ENCODE measurements at regions not wholly inside any gene's neighbourhood (a gene's known extent, or its start where the extent isn't known, plus 50 kb on each side); places are given as distances from the start of the nearest gene placed in this dataset.

- intact Hi-C loops (cut with micrococcal nuclease; ENCODE audit: unreplicated experiment) = no loop called here
- no peaks in the 10 kb centered on the region for H4K20me1 ChIP-seq (ENCODE audit: insufficient read depth, low read length)
- no peaks in the 10 kb centered on the region for H3K9me3 ChIP-seq (ENCODE audit: low read length)
- no peaks in the 10 kb centered on the region for H3K9me2 ChIP-seq (ENCODE audit: insufficient read depth, low read length)
- no peak overlapping the region for H3K4me2 ChIP-seq (ENCODE audit: low read length)
- no peak for DNase-seq (ENCODE audit: low spot score)
- no peak overlapping the region for H3K4me3 ChIP-seq (ENCODE audit: low read depth, low read length, poor library complexity, severe bottlenecking)
- no peaks in the 10 kb centered on the region for H3K36me3 ChIP-seq (ENCODE audit: insufficient read depth, low read length)
- ChIA-PET CTCF (ENCODE audit: unreplicated experiment) (no interaction called here), POLR2A (interaction anchor here (1.0 kb wide), 1 partner anchor 12 kb away, joined by 3 read pairs; no protein-coding TSS in a partner anchor)
- no peak for TF ChIP-seq EZH2phosphoT487 (IDR thresholded peaks at IDR 0.05; ENCODE audit: borderline replicate concordance, low read depth, low read length)
- TF ChIP-seq CTCF (conservative IDR thresholded peaks at IDR 0.05; ENCODE audit: low read length) = no peak
- H3K27ac ChIP-seq (ENCODE audit: low read depth, low read length, poor library complexity, severe bottlenecking) = no peak overlapping the region
- no TSS peak for BruUV-seq (replicated peaks)
- no peaks in the 10 kb centered on the region for H3K79me2 ChIP-seq (ENCODE audit: insufficient read depth, low read depth, low read length)
- H3K4me1 ChIP-seq (ENCODE audit: insufficient read depth, low read length, poor library complexity, severe bottlenecking) = no peaks in the 10 kb centered on the region
- H2AFZ ChIP-seq (ENCODE audit: low read length) = no peak overlapping the region
Observed at GRCh38 chr5:100148239-100148638, 386.9 kb upstream of the FAM174A start.

- Histone ChIP-seq H3K4me3 (ENCODE audit: low read depth, low read length, poor library complexity, severe bottlenecking) (no peak overlapping the region), H3K9me2 (ENCODE audit: insufficient read depth, low read length) (no peaks in the 10 kb centered on the region), H4K20me1 (ENCODE audit: insufficient read depth, low read length) (no peaks in the 10 kb centered on the region), H3K36me3 (ENCODE audit: insufficient read depth, low read length) (no peaks in the 10 kb centered on the region), H3K9me3 (ENCODE audit: low read length) (no peaks in the 10 kb centered on the region), H3K27ac (ENCODE audit: low read depth, low read length, poor library complexity, severe bottlenecking) (no peak overlapping the region), H3K79me2 (ENCODE audit: insufficient read depth, low read depth, low read length) (no peaks in the 10 kb centered on the region), H3K4me2 (ENCODE audit: low read length) (no peak overlapping the region), H3K4me1 (ENCODE audit: insufficient read depth, low read length, poor library complexity, severe bottlenecking) (no peaks in the 10 kb centered on the region), H2AFZ (ENCODE audit: low read length) (no peak overlapping the region)
- BruUV-seq (replicated peaks) = no TSS peak
- ChIA-PET CTCF (ENCODE audit: unreplicated experiment) (no interaction called here), POLR2A (interaction anchor here (0.6 kb wide), 1 partner anchor 59 kb away, joined by 5 read pairs; no protein-coding TSS in a partner anchor)
- no peak for TF ChIP-seq EZH2phosphoT487 (IDR thresholded peaks at IDR 0.05; ENCODE audit: borderline replicate concordance, low read depth, low read length)
- no peak for TF ChIP-seq CTCF (conservative IDR thresholded peaks at IDR 0.05; ENCODE audit: low read length)
- intact Hi-C loops (cut with micrococcal nuclease; ENCODE audit: unreplicated experiment) = no loop called here
- DNase-seq (ENCODE audit: low spot score) = no peak
Observed at GRCh38 chr5:100142607-100143006, 392.6 kb upstream of the FAM174A start.

GRCh38 chr5:100131161-100131560, 404.0 kb upstream of the FAM174A start:
- H3K4me2 ChIP-seq (ENCODE audit: low read length) = no peak overlapping the region
- H2AFZ ChIP-seq (ENCODE audit: low read length) = no peak overlapping the region
- DNase-seq (ENCODE audit: low spot score) = no peak
- H4K20me1 ChIP-seq (ENCODE audit: insufficient read depth, low read length) = no peaks in the 10 kb centered on the region
- H3K4me3 ChIP-seq (ENCODE audit: low read depth, low read length, poor library complexity, severe bottlenecking) = no peak overlapping the region
- ChIA-PET CTCF (ENCODE audit: unreplicated experiment) (no interaction called here), POLR2A (interaction anchor here (0.6 to 0.7 kb wide), 5 partner anchors 16 to 1376 kb away, joined by 3 to 7 read pairs (median 3); no protein-coding TSS in a partner anchor)
- no TSS peak for BruUV-seq (replicated peaks)
- no peak for TF ChIP-seq EZH2phosphoT487 (IDR thresholded peaks at IDR 0.05; ENCODE audit: borderline replicate concordance, low read depth, low read length)
- no peak for TF ChIP-seq CTCF (conservative IDR thresholded peaks at IDR 0.05; ENCODE audit: low read length)
- no peaks in the 10 kb centered on the region for H3K79me2 ChIP-seq (ENCODE audit: insufficient read depth, low read depth, low read length)
- no peak overlapping the region for H3K27ac ChIP-seq (ENCODE audit: low read depth, low read length, poor library complexity, severe bottlenecking)
- intact Hi-C loops (cut with micrococcal nuclease; ENCODE audit: unreplicated experiment) = no loop called here
- H3K9me3 ChIP-seq (ENCODE audit: low read length) = no peaks in the 10 kb centered on the region
- H3K9me2 ChIP-seq (ENCODE audit: insufficient read depth, low read length) = no peaks in the 10 kb centered on the region
- H3K4me1 ChIP-seq (ENCODE audit: insufficient read depth, low read length, poor library complexity, severe bottlenecking) = no peaks in the 10 kb centered on the region
- no peaks in the 10 kb centered on the region for H3K36me3 ChIP-seq (ENCODE audit: insufficient read depth, low read length)
